Liver (tissue), 3 donors: ENCODE measurements at regions not wholly inside any gene's neighbourhood (a gene's known extent, or its start where the extent isn't known, plus 50 kb on each side); places are given as distances from the start of the nearest gene placed in this dataset.

Source experiments
- CTCF ChIP-seq: fragments of 150-350 bp; IDR thresholded peaks from 2 replicates; pipeline ENCODE4 v1.5.1; 2017; ENCODE audit warnings: improper control_type of control experiment, low read depth, low read length; ENCODE audit not compliant: missing input control
- MAX ChIP-seq: IDR thresholded peaks from 2 replicates; pipeline ENCODE4 v1.6.1; 2016; ENCODE audit warnings: antibody characterized with exemption
- RAD21 ChIP-seq, 2 donors: IDR thresholded peaks; 2 replicates each; pipeline ENCODE4 v1.6.1; 2016; ENCODE audit warnings: antibody characterized with exemption in 2 of 2, mild to moderate bottlenecking in 2 of 2
- RXRA ChIP-seq, 2 donors: IDR thresholded peaks; 2 replicates each; pipeline ENCODE4 v1.6.1; 2017 to 2018; ENCODE audit warnings: antibody characterized with exemption in 2 of 2, mild to moderate bottlenecking in 1 of 2
- TAF1 ChIP-seq: conservative IDR thresholded peaks from 2 replicates; pipeline ENCODE4 v1.6.1; 2016; ENCODE audit warnings: antibody characterized with exemption, mild to moderate bottlenecking
- YY1 ChIP-seq: IDR thresholded peaks from 2 replicates; pipeline ENCODE4 v1.6.1; 2016; ENCODE audit warnings: antibody characterized with exemption, mild to moderate bottlenecking
- ZBTB33 ChIP-seq: IDR thresholded peaks from 2 replicates; pipeline ENCODE4 v1.6.1; 2016; ENCODE audit warnings: antibody characterized with exemption
- donor health status: healthy.
- donor health status: healthy.

GRCh38 chr4:89519771-89520320, 212.2 kb upstream of the GPRIN3 start:
- no peak for TF ChIP-seq MAX
- TF ChIP-seq RAD21 (IDR thresholded peaks at IDR 0.05) = no peak
- no peak for TF ChIP-seq CTCF
- no peak for TF ChIP-seq YY1
- TF ChIP-seq RXRA (IDR thresholded peaks at IDR 0.05) = no peak
- TF ChIP-seq TAF1 = no peak
- TF ChIP-seq ZBTB33 = no peak
